ENCODE measurements at regions not wholly inside any gene's neighbourhood (a gene's known extent, or its start where the extent isn't known, plus 50 kb on each side); places are given as distances from the start of the nearest gene placed in this dataset.

GRCh38 chr11:70675697-70676374, 277.5 kb downstream of the CTTN start:
- TF ChIP-seq CTCF (IDR thresholded peaks at IDR 0.05) (no peak), POLR2A (IDR thresholded peaks at IDR 0.05) (no peak)
- no peaks in the 10 kb centered on the region for H3K9me3 ChIP-seq
- H3K27ac ChIP-seq, result no peak overlapping the region
- no peak for DNase-seq
- whole genome bisulfite sequencing, 2 donors, result 72 to 75% methylated on average over 7 of the region's 7 CpGs
- no peaks in the 10 kb centered on the region for H3K4me1 ChIP-seq
- intact Hi-C loops (cut with DNase I), result no loop called here
- H3K4me3 ChIP-seq (replicated peaks in 1 of 3), result no peak overlapping the region
- no peaks in the 10 kb centered on the region for H3K27me3 ChIP-seq
- H3K36me3 ChIP-seq, result no peaks in the 10 kb centered on the region

- no peak for DNase-seq
- Histone ChIP-seq H3K9me3 (no peaks in the 10 kb centered on the region), H3K27me3 (no peaks in the 10 kb centered on the region), H3K4me1 (no peaks in the 10 kb centered on the region), H3K36me3 (no peaks in the 10 kb centered on the region), H3K4me3 (replicated peaks in 1 of 3) (no peak overlapping the region), H3K27ac (no peak overlapping the region)
- 90 to 94% methylated on average over 15 to 16 of the region's 19 CpGs for WGBS, 2 donors
- TF ChIP-seq CTCF (IDR thresholded peaks at IDR 0.05) (no peak), POLR2A (IDR thresholded peaks at IDR 0.05) (no peak)
- intact Hi-C loops (cut with DNase I), result no loop called here
Measured at GRCh38 chr11:70677232-70677916, 279.0 kb downstream of the CTTN start.

- H3K27ac ChIP-seq, result no peak overlapping the region
- no peak for TF ChIP-seq POLR2A (IDR thresholded peaks at IDR 0.05)
- no peak for TF ChIP-seq CTCF (IDR thresholded peaks at IDR 0.05)
- H3K4me3 ChIP-seq (replicated peaks in 1 of 3), result no peak overlapping the region
- DNase-seq, result no peak
- no peaks in the 10 kb centered on the region for H3K27me3 ChIP-seq
- intact Hi-C loops (cut with DNase I), result no loop called here
- H3K4me1 ChIP-seq, result no peaks in the 10 kb centered on the region
- no peaks in the 10 kb centered on the region for H3K9me3 ChIP-seq
- 93% methylated on average over 14 to 25 of the region's 29 CpGs for WGBS, 2 donors
- H3K36me3 ChIP-seq, result no peaks in the 10 kb centered on the region
Measured at GRCh38 chr11:70678931-70679900, 280.9 kb downstream of the CTTN start.

GRCh38 chr11:70680781-70681281, 282.5 kb downstream of the CTTN start:
- TF ChIP-seq CTCF (IDR thresholded peaks at IDR 0.05) (no peak), POLR2A (IDR thresholded peaks at IDR 0.05) (no peak)
- no peaks in the 10 kb centered on the region for H3K27me3 ChIP-seq
- H3K4me3 ChIP-seq (replicated peaks in 1 of 3), result no peak overlapping the region
- 81 to 84% methylated on average over 13 of the region's 13 CpGs for WGBS, 2 donors
- no peaks in the 10 kb centered on the region for H3K9me3 ChIP-seq
- H3K36me3 ChIP-seq, result no peaks in the 10 kb centered on the region
- intact Hi-C loops (cut with DNase I), result no loop called here
- H3K27ac ChIP-seq, result no peak overlapping the region
- DNase-seq, result no peak
- H3K4me1 ChIP-seq, result no peaks in the 10 kb centered on the region

All from thyroid gland (tissue), 4 donors.